Upper lobe of right lung (tissue), 1 donor: ENCODE measurements at regions not wholly inside any gene's neighbourhood (a gene's known extent, or its start where the extent isn't known, plus 50 kb on each side); places are given as distances from the start of the nearest gene placed in this dataset.
"Not testable (repeated sequence)": the region's sequence is repeated elsewhere in the genome, so short reads cannot be mapped to it uniquely, and the experiment has no call there.

Experiments
- ATAC-seq: fragments of 200-7000 bp; cut with Tn5 transposase; one replicate; pipeline ENCODE4 v1.9.1; 2020; ENCODE audit warnings: mild to moderate bottlenecking, moderate library complexity
- DNase-seq: peaks from one replicate; pipeline ENCODE4 v3.0.0-alpha.2; 2020
- H3K27ac ChIP-seq: fragments of 200-600 bp; one replicate; pipeline ENCODE4 v1.8.0; 2022
- H3K27me3 ChIP-seq: fragments of 200-600 bp; one replicate; pipeline ENCODE4 v1.8.0; 2022; ENCODE audit warnings: mild to moderate bottlenecking
- H3K36me3 ChIP-seq: fragments of 200-600 bp; one replicate; pipeline ENCODE4 v1.8.0; 2022
- H3K4me1 ChIP-seq: fragments of 200-600 bp; one replicate; pipeline ENCODE4 v1.8.0; 2022
- H3K4me3 ChIP-seq: fragments of 200-600 bp; one replicate; pipeline ENCODE4 v1.8.0; 2022; ENCODE audit warnings: mild to moderate bottlenecking
- H3K9me3 ChIP-seq: fragments of 200-600 bp; one replicate; pipeline ENCODE4 v1.8.0; 2022
- CTCF ChIP-seq: fragments of 200-600 bp; IDR thresholded peaks from one replicate; pipeline ENCODE4 v1.8.0; 2022; ENCODE audit warnings: antibody characterized with exemption
- intact Hi-C: fragments of 100-400 bp; cut with DNase I; formaldehyde crosslinking; loops from one replicate; pipeline ENCODE4 v1.11.0; 2022
- donor health status: DM: no; HTN: yes; CAD: no; lungs with severe emphysema.

- no peak for DNase-seq
- Histone ChIP-seq H3K9me3 (no peaks in the 10 kb centered on the region), H3K27ac (no peak overlapping the region), H3K27me3 (no peaks in the 10 kb centered on the region), H3K4me3 (no peak overlapping the region), H3K36me3 (no peaks in the 10 kb centered on the region), H3K4me1 (no peaks in the 10 kb centered on the region)
- ATAC-seq = peak; percentile 56
- no peak for TF ChIP-seq CTCF
- intact Hi-C loops = no loop called here
Observed at GRCh38 chr6:14383393-14384174, 266.0 kb downstream of the CD83 start.

- no peak for TF ChIP-seq CTCF
- Histone ChIP-seq H3K36me3 (no peaks in the 10 kb centered on the region), H3K4me1 (no peaks in the 10 kb centered on the region), H3K4me3 (no peak overlapping the region), H3K27me3 (no peaks in the 10 kb centered on the region), H3K9me3 (no peaks in the 10 kb centered on the region), H3K27ac (no peak overlapping the region)
- DNase-seq (no peak), ATAC-seq (no peak)
- intact Hi-C loops = no loop called here
Observed at GRCh38 chr6:14384175-14384949, 266.8 kb downstream of the CD83 start.

- Histone ChIP-seq H3K27ac (no peak overlapping the region), H3K9me3 (no peaks in the 10 kb centered on the region), H3K27me3 (no peaks in the 10 kb centered on the region), H3K36me3 (no peaks in the 10 kb centered on the region), H3K4me3 (no peak overlapping the region), H3K4me1 (no peaks in the 10 kb centered on the region)
- DNase-seq (no peak), ATAC-seq (no peak)
- intact Hi-C loops = no loop called here
- TF ChIP-seq CTCF = no peak
Observed at GRCh38 chr6:14386263-14386662, 268.7 kb downstream of the CD83 start.

- TF ChIP-seq CTCF = no peak
- H3K36me3 ChIP-seq = no peaks in the 10 kb centered on the region
- H3K4me1 ChIP-seq = no peaks in the 10 kb centered on the region
- no peak for ATAC-seq
- intact Hi-C loops = no loop called here
- no peaks in the 10 kb centered on the region for H3K9me3 ChIP-seq
- H3K27ac ChIP-seq = no peak overlapping the region
- DNase-seq = no peak
- H3K27me3 ChIP-seq = no peaks in the 10 kb centered on the region
- no peak overlapping the region for H3K4me3 ChIP-seq
Observed at GRCh38 chr6:14386668-14387067, 269.1 kb downstream of the CD83 start.

- intact Hi-C loops = no loop called here
- Histone ChIP-seq H3K9me3 (no peaks in the 10 kb centered on the region), H3K4me3 (no peak overlapping the region), H3K4me1 (no peaks in the 10 kb centered on the region), H3K27me3 (no peaks in the 10 kb centered on the region), H3K36me3 (no peaks in the 10 kb centered on the region), H3K27ac (no peak overlapping the region)
- DNase-seq = no peak
- no peak for TF ChIP-seq CTCF
- no peak for ATAC-seq
Observed at GRCh38 chr6:14388371-14388770, 270.8 kb downstream of the CD83 start.

- intact Hi-C loops, ATAC-seq: not testable (repeated sequence)
Observed at GRCh38 chr6:14389776-14390175, 272.2 kb downstream of the CD83 start.

More at GRCh38 chr6:14389776-14390175, 272.2 kb downstream of the CD83 start:
- not testable (repeated sequence) for DNase-seq, H3K9me3 ChIP-seq, H3K4me1 ChIP-seq, H3K4me3 ChIP-seq, H3K36me3 ChIP-seq, H3K27me3 ChIP-seq, H3K27ac ChIP-seq
